Panc1 (cell line): ENCODE measurements at regions not wholly inside any gene's neighbourhood (a gene's known extent, or its start where the extent isn't known, plus 50 kb on each side); places are given as distances from the start of the nearest gene placed in this dataset.

Experiments used
- ATAC-seq: fragments of 200-7000 bp; cut with Tn5 transposase; 2 replicates; pipeline ENCODE4 v1.9.1; 2020; ENCODE audit warnings: mild to moderate bottlenecking, moderate library complexity
- BruUV-seq: library from RNA; stranded (reverse); fragments of 400-500 nt; replicated peaks from 2 replicates; lab custom pipeline; 2021; lab: Mats Ljungman, UMichigan
- CTCF ChIA-PET: fragments of 300-600 bp; sonication (Branson Sonifier 250); formaldehyde crosslinking; loops from one replicate; lab custom pipeline; 2022; ENCODE audit warnings: antibody characterized with exemption; lab: Charles Lee
- POLR2A ChIA-PET: fragments of 300-600 bp; sonication (Branson Sonifier 250); formaldehyde crosslinking; loops from one replicate; lab custom pipeline; 2022; ENCODE audit warnings: antibody characterized with exemption; lab: Charles Lee
- DNase-seq: peaks from one replicate; pipeline ENCODE4 v3.0.0-alpha.2; 2010; ENCODE audit warnings: low read depth, low spot score
- H3K27ac ChIP-seq: 2 replicates; pipeline ENCODE4 v1.5.1; 2011; ENCODE audit warnings: mild to moderate bottlenecking, low read length, inconsistent platforms
- H3K27me3 ChIP-seq: fragments of 200-500 bp; sonication (Bioruptor generic); 2 replicates; pipeline ENCODE4 v1.6.0; 2014; ENCODE audit warnings: low read length, inconsistent platforms; ENCODE audit not compliant: control insufficient read depth, insufficient read depth
- H3K36me3 ChIP-seq: fragments of 200-500 bp; sonication (Bioruptor generic); 2 replicates; pipeline ENCODE4 v1.5.1; 2014; ENCODE audit warnings: inconsistent platforms, mild to moderate bottlenecking, low read length, moderate library complexity; ENCODE audit not compliant: control insufficient read depth, insufficient read depth
- H3K4me1 ChIP-seq: 2 replicates; pipeline ENCODE4 v1.5.1; 2011; ENCODE audit warnings: inconsistent platforms, mild to moderate bottlenecking, low read length, moderate library complexity; ENCODE audit not compliant: control insufficient read depth, insufficient read depth
- H3K4me3 ChIP-seq, 2 experiments: 2 replicates each; pipeline ENCODE4 v1.5.1; 2011 to 2012; ENCODE audit warnings: low read depth in 2 of 2, low read length in 2 of 2, mild to moderate bottlenecking in 2 of 2, inconsistent platforms in 1 of 2, moderate library complexity in 1 of 2
- H3K9me3 ChIP-seq: fragments of 200-500 bp; sonication (Bioruptor generic); 2 replicates; pipeline ENCODE4 v1.5.1; 2014; ENCODE audit warnings: low read depth, mild to moderate bottlenecking, inconsistent platforms, low read length, moderate library complexity; ENCODE audit not compliant: control insufficient read depth, insufficient read depth
- POLR2AphosphoS5 ChIP-seq: IDR thresholded peaks from 2 replicates; pipeline ENCODE4 v1.6.1; 2012; ENCODE audit warnings: mild to moderate bottlenecking, low read depth, low read length, moderate library complexity
- SIN3A ChIP-seq: IDR thresholded peaks from 2 replicates; pipeline ENCODE4 v1.6.1; 2012; ENCODE audit warnings: low read depth, mild to moderate bottlenecking, low read length, moderate library complexity, borderline replicate concordance; ENCODE audit not compliant: insufficient read depth
- TCF7L2 ChIP-seq: IDR thresholded peaks from 2 replicates; pipeline ENCODE4 v1.6.1; 2011; ENCODE audit warnings: mild to moderate bottlenecking, low read depth, low read length, inconsistent platforms
- in situ Hi-C: cut with HindIII; loops from 2 replicates; pipeline ENCODE4 v1.10.0; 2016; ENCODE audit warnings: low sequenced_read_pairs, low pct_unique_long_range_greater_than_20kb
- intact Hi-C: fragments of 100-400 bp; cut with micrococcal nuclease; formaldehyde crosslinking; loops from one replicate; pipeline ENCODE4 v1.10.0; 2022; ENCODE audit not compliant: unreplicated experiment
- TF ChIP-seq, protein P1 (sequence below): fragments of 450-650 bp; IDR thresholded peaks from 2 replicates; pipeline ENCODE4 v1.5.1; 2017; ENCODE audit warnings: mild to moderate bottlenecking
- TF ChIP-seq, protein P2 (sequence below), 2 experiments: IDR thresholded peaks; 2 replicates each; pipeline ENCODE4 v1.6.1; 2011 to 2012; ENCODE audit warnings: low read depth in 2 of 2, control low read depth in 1 of 2, low read length in 1 of 2, mild to moderate bottlenecking in 1 of 2, moderate library complexity in 1 of 2; ENCODE audit not compliant: insufficient read depth in 1 of 2

- CTCF ChIA-PET, result no interaction called here
- H3K9me3 ChIP-seq, result no peaks in the 10 kb centered on the region
- no peak for DNase-seq
Observed at GRCh38 chr2:78778756-78779510, 246.6 kb upstream of the REG3G start.

DNA sequence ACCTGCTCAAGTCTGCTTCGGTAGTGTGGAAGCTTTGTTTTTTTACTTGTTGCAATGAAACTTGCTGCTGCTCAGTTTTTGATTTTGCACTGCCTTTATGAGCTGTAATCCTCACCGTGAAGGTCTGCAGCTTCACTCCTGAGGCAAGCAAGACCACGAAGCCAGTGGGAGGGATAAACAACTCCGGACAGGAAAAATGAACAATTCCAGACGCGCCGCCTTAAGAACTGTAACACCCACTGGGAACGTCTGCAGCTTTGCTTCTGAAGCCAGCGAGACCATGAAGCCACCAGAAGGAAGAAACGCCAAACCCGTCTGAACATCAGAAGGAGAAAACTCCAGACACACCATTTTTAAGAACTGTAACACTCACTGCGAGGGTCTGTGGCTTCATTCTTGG is 245.7 kb upstream of the REG3G start:
- no peak for DNase-seq
- Histone ChIP-seq H3K4me1 (no peaks in the 10 kb centered on the region), H3K9me3 (no peaks in the 10 kb centered on the region), H3K4me3 (no peak overlapping the region), H3K27ac (no peak overlapping the region), H3K27me3 (no peaks in the 10 kb centered on the region), H3K36me3 (no peaks in the 10 kb centered on the region)
- intact Hi-C loops, result no loop called here
- ChIA-PET CTCF (no interaction called here), POLR2A (no interaction called here)
- no TSS peak for BruUV-seq
- in situ Hi-C loops, result no loop called here
- TF ChIP-seq TCF7L2 (no peak), POLR2AphosphoS5 (no peak), SIN3A (no peak)
- TF ChIP-seq, protein P1, sequence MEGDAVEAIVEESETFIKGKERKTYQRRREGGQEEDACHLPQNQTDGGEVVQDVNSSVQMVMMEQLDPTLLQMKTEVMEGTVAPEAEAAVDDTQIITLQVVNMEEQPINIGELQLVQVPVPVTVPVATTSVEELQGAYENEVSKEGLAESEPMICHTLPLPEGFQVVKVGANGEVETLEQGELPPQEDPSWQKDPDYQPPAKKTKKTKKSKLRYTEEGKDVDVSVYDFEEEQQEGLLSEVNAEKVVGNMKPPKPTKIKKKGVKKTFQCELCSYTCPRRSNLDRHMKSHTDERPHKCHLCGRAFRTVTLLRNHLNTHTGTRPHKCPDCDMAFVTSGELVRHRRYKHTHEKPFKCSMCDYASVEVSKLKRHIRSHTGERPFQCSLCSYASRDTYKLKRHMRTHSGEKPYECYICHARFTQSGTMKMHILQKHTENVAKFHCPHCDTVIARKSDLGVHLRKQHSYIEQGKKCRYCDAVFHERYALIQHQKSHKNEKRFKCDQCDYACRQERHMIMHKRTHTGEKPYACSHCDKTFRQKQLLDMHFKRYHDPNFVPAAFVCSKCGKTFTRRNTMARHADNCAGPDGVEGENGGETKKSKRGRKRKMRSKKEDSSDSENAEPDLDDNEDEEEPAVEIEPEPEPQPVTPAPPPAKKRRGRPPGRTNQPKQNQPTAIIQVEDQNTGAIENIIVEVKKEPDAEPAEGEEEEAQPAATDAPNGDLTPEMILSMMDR, result no peak
- TF ChIP-seq, protein P2, sequence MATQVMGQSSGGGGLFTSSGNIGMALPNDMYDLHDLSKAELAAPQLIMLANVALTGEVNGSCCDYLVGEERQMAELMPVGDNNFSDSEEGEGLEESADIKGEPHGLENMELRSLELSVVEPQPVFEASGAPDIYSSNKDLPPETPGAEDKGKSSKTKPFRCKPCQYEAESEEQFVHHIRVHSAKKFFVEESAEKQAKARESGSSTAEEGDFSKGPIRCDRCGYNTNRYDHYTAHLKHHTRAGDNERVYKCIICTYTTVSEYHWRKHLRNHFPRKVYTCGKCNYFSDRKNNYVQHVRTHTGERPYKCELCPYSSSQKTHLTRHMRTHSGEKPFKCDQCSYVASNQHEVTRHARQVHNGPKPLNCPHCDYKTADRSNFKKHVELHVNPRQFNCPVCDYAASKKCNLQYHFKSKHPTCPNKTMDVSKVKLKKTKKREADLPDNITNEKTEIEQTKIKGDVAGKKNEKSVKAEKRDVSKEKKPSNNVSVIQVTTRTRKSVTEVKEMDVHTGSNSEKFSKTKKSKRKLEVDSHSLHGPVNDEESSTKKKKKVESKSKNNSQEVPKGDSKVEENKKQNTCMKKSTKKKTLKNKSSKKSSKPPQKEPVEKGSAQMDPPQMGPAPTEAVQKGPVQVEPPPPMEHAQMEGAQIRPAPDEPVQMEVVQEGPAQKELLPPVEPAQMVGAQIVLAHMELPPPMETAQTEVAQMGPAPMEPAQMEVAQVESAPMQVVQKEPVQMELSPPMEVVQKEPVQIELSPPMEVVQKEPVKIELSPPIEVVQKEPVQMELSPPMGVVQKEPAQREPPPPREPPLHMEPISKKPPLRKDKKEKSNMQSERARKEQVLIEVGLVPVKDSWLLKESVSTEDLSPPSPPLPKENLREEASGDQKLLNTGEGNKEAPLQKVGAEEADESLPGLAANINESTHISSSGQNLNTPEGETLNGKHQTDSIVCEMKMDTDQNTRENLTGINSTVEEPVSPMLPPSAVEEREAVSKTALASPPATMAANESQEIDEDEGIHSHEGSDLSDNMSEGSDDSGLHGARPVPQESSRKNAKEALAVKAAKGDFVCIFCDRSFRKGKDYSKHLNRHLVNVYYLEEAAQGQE (IDR thresholded peaks at IDR 0.05; ENCODE audit: insufficient read depth in 1 of 2, low read depth in 2 of 2, low read length in 1 of 2), result no peak
- ATAC-seq, result no peak

More at GRCh38 chr2:78778756-78779510, 246.6 kb upstream of the REG3G start:
- Histone ChIP-seq H3K27me3 (no peaks in the 10 kb centered on the region), H3K36me3 (no peaks in the 10 kb centered on the region), H3K4me1 (no peaks in the 10 kb centered on the region), H3K27ac (no peak overlapping the region), H3K4me3 (no peak overlapping the region)
- BruUV-seq, result no TSS peak
- in situ Hi-C loops, result no loop called here
- no peak for ATAC-seq
- POLR2A ChIA-PET, result no interaction called here
- intact Hi-C loops, result no loop called here
- TF ChIP-seq, protein P1, result no peak
- TF ChIP-seq TCF7L2 (no peak), POLR2AphosphoS5 (no peak), SIN3A (no peak)
- TF ChIP-seq, protein P2 (IDR thresholded peaks at IDR 0.05; ENCODE audit: insufficient read depth in 1 of 2, low read depth in 2 of 2, low read length in 1 of 2), result no peak
